ENCODE measurements at regions not wholly inside any gene's neighbourhood (a gene's known extent, or its start where the extent isn't known, plus 50 kb on each side); places are given as distances from the start of the nearest gene placed in this dataset.

GRCh38 chr7:155202106-155202871, 95.4 kb upstream of the INSIG1 start:
- DNase-seq (ENCODE audit: low spot score) = no peak

DNA sequence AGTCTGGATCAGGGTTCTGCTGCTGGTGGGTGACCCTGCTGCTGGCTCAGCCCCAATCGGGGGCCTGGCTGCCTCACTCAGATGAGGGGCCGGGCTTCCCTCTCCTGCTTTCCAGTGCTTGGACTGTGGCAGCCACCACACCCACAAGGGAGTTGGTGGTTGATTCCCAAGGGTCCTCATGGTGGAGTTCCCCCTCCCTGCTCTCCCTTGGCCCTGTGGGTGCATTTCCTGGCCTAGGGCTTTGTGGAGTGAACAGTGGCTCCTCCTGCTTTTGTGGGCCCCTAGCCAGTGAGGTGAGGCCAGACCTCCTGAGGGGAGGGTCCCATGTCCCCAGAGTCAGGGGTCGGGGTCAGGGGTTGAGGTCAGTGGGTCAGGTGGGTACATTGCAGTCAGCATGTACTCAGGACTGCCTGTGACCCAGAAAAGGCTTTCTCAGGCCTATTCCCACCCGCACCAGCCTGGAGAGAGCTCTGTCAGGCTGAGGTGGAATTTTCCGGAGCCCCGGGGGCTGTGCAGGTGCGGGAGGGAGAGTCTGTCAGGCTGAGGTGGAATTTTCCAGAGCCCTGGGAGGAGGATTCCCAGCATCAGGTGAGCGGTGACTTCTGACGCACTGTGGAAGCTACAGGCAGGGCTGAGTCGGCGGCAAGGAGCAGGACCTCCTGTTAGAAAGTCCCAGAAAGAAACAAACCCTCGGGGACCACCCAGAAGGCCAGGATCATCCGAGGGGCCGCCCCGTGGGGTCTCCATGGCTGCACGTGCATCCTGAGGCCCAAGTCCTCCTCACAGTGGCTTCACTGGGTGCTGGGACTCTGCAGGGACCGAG, 94.4 kb upstream of the INSIG1 start:
- no peak for DNase-seq (ENCODE audit: low spot score)

- no peak for DNase-seq (ENCODE audit: low spot score)
Observed at GRCh38 chr7:155203882-155204691, 93.6 kb upstream of the INSIG1 start.

DNA sequence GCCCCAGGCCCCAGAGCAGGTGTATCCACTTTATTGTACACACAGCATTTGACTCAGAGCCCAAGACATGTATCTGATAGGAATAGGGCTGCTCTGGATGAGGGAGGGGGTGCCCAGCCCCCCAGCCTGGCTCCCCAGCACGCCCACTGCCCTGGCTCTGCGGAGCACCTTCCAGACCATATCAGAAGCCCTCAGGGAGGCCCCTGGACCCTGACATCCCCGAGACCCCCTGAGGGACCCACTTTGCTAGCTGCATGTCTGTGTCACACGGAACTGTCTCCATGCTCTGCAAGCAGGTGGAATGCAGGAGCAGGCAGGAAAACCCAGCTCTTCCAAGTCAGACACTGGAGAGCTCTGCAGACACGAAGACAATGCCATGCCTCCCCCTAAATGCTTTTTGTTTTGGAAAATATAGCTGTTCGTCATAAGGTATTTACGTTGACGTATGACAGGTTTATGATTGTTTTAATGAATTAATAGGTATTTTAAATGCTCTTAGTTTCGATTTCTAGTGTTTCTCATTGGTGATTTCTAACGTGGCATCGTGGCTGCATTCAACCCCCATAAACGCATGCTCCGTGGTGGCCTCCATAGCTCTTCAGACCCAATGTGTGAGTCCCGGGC, 92.8 kb upstream of the INSIG1 start:
- no peak for DNase-seq (ENCODE audit: low spot score)

- DNase-seq (ENCODE audit: low spot score) = peak; percentile 84
Observed at GRCh38 chr7:155205368-155206317, 92.0 kb upstream of the INSIG1 start.

DNA sequence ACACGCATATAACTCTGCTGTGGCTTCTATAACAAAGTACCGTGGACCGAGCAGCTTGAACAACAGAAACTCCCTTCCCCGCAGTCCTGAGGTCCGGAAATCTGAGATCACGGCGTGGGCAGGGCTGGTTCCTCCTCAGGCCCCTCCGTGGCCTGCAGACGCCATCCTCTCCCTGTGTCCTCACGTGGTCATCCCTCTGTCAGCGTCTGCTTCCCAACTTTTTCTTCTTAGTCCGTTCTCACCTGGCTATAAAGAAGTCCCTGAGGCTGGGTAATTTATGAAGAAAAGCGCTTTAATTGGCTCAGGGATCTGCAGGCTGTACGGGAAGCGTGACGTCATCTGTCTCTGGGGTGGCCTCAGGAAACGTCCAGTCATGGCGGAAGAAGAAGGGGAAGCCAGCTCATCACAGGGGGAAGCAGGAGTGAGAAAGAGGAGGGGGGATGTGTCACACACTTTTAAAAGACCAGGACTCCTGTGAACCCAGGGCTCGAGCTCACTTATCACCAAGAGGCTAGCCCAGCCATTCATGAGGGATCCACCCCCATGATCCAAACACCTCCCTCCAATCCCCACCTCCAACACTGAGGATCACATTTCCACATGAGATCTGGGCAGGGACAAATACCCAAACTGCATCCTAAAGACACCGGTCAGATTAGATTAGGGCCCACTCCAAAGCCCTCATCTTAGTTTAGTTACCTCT, 91.2 kb upstream of the INSIG1 start:
- peak; percentile 74 for DNase-seq (ENCODE audit: low spot score)

DNA sequence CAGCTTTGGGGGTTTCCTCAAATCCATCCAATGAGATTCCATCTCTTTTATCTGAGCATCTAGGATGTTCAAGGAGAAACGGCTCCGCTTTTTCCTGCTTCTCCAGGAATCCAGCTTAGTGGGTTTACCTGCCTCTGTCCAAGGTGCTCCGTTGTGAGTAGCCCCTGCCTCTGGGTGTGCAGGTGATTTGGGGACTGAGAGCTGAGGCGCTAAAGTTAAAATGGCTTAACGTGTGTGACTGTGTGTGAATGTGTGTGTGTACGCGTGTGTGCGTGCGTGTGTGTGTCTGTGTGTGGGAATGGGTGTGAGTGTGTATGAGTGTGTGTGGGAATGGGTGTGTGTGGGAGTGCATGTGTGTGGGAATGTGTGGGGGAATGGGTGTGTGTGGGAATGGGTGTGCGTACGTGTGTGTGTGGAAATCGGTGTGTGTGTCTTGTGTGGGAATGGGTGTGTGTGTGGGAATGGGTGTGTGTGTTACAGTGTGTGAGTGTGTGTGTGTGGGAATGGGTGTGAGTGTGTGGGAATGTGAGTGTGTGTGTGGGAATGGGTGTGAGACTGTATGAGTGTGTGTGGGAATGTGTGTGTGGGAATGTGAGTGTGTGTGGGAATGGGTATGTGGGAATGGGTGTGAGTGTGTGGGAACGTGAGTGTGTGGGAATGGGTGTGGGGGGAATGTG, 90.2 kb upstream of the INSIG1 start:
- DNase-seq (ENCODE audit: low spot score) = no peak

GRCh38 chr7:155208681-155209477, 88.8 kb upstream of the INSIG1 start:
- no peak for DNase-seq (ENCODE audit: low spot score)

GRCh38 chr7:155209478-155210319, 88.0 kb upstream of the INSIG1 start:
- no peak for DNase-seq (ENCODE audit: low spot score)

GRCh38 chr7:155210356-155210755, 87.3 kb upstream of the INSIG1 start:
- no peak for DNase-seq (ENCODE audit: low spot score)

GRCh38 chr7:155211173-155211572, 86.5 kb upstream of the INSIG1 start:
- no peak for DNase-seq (ENCODE audit: low spot score)

- DNase-seq (ENCODE audit: low spot score) = no peak
Observed at GRCh38 chr7:155211761-155212160, 85.9 kb upstream of the INSIG1 start.

- no peak for DNase-seq (ENCODE audit: low spot score)
Observed at GRCh38 chr7:155212301-155213015, 85.2 kb upstream of the INSIG1 start.

- no peak for DNase-seq (ENCODE audit: low spot score)
Observed at GRCh38 chr7:155213385-155213784, 84.3 kb upstream of the INSIG1 start.

DNA sequence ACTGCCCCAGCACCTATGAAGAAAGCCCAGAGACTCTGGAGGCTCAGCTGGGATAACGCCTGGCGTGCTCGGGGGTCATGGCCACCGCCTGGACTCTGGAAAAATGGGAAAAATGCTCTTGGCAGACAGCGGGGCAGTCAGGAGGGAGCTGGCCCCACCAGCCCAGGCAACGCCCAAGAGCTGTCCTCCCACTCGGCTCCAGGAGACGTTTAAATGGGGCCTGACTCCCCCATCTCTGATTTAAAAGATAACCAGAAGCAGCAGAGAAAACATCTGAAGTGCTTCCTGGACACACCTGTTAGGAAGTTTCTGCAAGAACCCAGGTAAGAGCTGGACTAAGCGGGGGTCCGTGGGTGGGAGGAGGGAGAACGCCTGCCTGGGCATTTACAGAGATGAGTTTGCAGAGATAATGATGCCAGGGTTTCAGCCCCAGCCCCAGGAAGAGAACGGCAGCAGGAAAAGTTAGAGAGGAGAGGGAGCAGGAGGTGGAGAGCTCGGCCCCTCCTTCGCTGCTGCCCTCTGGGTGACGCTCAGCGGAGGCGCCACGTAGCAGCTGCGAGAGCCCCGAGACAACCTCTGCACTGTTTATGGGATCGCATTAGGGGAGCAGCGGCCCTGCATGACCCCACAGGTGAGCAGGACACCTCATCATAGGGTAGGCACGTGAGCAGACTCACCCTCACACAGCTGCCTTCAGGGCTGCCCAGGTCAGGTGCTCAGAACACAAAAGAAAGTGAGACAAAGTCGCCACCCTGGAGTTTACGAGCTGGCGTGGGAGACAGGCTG, 83.5 kb upstream of the INSIG1 start:
- no peak for DNase-seq (ENCODE audit: low spot score)

- DNase-seq (ENCODE audit: low spot score) = no peak
Observed at GRCh38 chr7:155215576-155216325, 81.9 kb upstream of the INSIG1 start.
